ENCODE measurements at regions not wholly inside any gene's neighbourhood (a gene's known extent, or its start where the extent isn't known, plus 50 kb on each side); places are given as distances from the start of the nearest gene placed in this dataset.

DNA sequence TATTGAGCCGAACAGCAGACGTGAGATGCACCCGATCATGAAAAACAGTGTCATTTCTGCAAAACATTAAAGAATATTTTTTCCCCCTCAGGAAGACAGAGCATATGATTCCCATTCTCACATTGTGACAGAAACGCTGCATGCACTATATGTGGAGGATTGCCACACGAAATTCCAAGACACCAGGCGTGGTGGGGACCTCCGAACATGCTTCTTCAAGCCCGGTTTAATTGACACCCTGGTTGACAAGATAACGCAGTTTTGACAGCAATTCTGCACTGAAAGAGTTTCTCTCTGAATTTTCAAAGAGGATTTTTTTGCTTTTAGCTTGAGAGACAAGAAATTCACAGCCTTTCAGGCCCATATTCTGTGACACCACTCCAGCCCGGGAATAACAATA is 442.8 kb upstream of the NRP1 start:
- no peak for TF ChIP-seq POLR2A (IDR thresholded peaks at IDR 0.05)
- TF ChIP-seq CTCF (IDR thresholded peaks at IDR 0.05) = no peak
